ENCODE measurements at regions not wholly inside any gene's neighbourhood (a gene's known extent, or its start where the extent isn't known, plus 50 kb on each side); places are given as distances from the start of the nearest gene placed in this dataset.

DNA sequence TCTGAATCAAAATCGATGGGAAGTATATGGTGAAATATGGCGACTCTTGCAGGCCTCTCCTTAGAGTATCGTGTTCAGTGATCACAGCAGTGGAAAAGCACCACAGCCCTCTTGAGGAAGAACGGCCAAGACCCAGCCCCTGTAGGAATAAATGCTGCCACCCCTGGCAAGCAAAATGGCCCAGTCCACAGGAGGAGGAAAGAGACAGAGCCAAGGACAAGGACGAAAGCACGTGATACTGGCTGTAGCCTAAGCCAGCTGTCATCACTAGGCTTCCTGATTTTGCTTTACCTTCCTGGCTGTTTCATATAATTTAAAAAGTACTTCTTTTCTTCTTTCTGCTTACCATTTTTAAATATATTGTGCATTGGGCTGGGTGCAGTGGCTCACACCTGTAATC lies 395.0 kb upstream of the SHH start:
- TF ChIP-seq, protein P1, sequence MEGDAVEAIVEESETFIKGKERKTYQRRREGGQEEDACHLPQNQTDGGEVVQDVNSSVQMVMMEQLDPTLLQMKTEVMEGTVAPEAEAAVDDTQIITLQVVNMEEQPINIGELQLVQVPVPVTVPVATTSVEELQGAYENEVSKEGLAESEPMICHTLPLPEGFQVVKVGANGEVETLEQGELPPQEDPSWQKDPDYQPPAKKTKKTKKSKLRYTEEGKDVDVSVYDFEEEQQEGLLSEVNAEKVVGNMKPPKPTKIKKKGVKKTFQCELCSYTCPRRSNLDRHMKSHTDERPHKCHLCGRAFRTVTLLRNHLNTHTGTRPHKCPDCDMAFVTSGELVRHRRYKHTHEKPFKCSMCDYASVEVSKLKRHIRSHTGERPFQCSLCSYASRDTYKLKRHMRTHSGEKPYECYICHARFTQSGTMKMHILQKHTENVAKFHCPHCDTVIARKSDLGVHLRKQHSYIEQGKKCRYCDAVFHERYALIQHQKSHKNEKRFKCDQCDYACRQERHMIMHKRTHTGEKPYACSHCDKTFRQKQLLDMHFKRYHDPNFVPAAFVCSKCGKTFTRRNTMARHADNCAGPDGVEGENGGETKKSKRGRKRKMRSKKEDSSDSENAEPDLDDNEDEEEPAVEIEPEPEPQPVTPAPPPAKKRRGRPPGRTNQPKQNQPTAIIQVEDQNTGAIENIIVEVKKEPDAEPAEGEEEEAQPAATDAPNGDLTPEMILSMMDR (IDR thresholded peaks at IDR 0.05; ENCODE audit: insufficient read depth, low read length, poor library complexity, severe bottlenecking), result no peak
- no peak for TF ChIP-seq EZH2phosphoT487 (conservative IDR thresholded peaks at IDR 0.05; ENCODE audit: low read length)
